Stimulated activated CD8-positive, alpha-beta memory T cell treated with anti-CD3 and anti-CD28 coated beads, Interleukin-12 subunit alpha, Interleukin-12 subunit beta, amount 100 ng/mL, for 4 hours (primary cell): ENCODE measurements at regions not wholly inside any gene's neighbourhood (a gene's known extent, or its start where the extent isn't known, plus 50 kb on each side); places are given as distances from the start of the nearest gene placed in this dataset.
"Not testable (repeated sequence)": the region's sequence is repeated elsewhere in the genome, so short reads cannot be mapped to it uniquely, and the experiment has no call there.

Experiments used
- DNase-seq: peaks from one replicate; pipeline ENCODE4 v3.0.0-alpha.2; 2020; ENCODE audit warnings: low read depth

- DNase-seq: no peak
Observed at GRCh38 chr13:81018936-81019335, 678.0 kb upstream of the SPRY2 start.

DNA sequence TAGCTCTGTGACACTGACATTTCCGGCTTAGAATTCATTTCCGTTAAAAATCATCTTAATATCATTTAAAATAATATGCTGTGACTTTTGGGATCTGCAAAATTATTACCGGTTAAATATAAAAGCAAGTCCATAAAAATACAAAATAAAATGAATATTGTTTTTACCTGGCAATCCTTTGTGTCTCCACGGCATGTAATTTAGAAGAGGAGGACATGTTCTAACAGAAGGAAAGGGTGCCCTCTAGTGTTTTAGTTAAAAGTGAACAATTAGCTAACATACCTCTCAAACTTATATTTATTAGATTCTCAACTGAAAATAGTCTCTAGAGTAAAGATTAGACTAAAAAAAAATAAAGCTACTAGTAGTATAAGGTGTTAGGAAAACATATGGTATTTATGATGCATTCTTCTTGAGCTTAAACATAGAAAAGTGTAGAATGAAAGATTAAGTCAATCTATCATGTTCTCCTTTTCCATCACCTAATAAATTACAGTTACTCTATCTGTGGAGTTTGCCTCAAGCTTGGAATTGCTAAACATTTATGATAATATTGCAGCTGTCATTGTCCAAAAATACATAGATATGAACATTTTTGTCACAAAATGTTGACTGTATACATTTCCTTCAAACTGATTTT lies 676.7 kb upstream of the SPRY2 start:
- no peak for DNase-seq

DNA sequence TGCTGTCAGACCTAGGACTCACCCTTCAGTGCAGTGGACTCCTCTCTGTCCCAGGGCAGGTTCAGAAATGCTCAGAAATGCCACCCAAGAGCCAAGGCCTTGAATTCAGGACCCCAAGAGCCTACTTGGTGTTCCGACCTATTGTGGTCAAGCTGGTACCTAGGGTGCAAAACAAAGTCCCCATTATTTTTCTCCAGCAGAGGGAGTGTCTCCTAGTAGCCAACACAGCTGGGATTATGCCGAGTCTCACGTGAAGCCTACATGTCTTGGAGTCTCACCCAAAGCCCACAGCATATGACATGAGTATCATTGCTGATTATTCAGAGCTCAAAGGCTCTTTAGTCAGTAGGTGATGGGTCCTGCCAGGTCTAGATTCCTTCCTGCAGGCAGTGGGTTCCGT lies 671.1 kb upstream of the SPRY2 start:
- no peak for DNase-seq

DNA sequence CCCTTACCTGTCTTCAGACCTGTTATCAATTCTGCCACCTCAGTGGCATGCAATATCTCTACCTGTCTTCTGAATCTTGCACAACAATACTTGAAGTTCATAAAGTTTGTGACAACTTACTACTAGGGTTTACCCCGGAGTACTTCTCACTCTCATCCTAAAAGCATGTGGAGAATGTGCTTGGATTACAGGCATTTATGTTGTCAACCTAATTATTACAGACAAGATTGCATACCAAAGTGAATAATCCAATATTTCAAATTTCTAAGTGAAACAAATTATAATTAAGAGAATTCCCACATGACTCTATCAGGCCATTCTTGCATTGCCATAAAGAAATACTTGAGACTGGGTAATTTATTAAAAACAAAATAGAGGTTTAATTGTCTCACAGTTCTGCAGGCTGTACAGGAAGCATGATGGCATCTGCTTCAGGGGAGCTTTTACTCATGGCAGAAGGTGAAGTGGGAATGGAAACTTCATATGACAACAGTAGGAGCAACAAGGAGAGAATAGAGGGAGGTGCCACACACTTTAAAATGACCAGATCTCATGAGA lies 661.0 kb upstream of the SPRY2 start:
- no peak for DNase-seq

DNA sequence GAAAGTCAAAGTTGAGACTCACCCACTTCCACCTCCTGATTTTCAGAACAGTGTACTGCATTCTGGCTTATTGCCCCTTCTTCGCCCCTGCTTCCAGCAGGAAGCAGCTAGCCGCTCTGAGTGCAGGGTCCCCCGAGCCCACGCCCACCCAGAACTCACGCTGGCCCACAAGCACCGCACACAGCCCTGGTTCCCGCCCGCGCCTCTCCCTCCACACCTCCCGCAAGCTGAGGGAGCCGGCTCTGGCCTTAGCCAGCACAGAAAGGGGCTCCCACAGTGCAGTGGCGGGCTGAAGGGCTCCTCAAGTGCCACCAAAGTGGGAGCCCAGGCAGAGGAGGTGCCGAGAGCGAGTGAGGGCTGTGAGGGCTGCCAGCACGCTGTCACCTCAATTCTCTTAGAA lies 657.7 kb upstream of the SPRY2 start:
- not testable (repeated sequence) for DNase-seq

DNA sequence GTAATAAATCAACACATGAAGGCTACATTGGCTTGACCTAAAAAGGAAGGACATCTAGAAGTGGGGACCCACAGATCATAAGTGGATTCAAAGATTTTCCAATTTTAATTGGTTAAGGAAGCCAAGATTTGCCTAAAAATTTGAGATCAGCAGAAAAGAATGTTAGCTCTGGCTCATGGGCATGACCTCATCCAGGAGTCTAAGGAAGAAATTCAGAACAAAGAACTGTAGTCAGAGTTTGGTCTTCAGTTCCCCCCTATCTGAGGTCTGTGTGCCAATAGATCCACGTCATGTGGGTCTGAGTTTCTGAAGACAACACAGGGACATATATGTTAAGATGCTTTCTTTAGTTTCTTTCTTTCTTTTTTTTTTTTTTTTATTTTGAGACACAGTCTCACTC lies 648.8 kb upstream of the SPRY2 start:
- DNase-seq: no peak

GRCh38 chr13:80989241-80989640 lies 648.3 kb upstream of the SPRY2 start:
- DNase-seq: no peak

DNA sequence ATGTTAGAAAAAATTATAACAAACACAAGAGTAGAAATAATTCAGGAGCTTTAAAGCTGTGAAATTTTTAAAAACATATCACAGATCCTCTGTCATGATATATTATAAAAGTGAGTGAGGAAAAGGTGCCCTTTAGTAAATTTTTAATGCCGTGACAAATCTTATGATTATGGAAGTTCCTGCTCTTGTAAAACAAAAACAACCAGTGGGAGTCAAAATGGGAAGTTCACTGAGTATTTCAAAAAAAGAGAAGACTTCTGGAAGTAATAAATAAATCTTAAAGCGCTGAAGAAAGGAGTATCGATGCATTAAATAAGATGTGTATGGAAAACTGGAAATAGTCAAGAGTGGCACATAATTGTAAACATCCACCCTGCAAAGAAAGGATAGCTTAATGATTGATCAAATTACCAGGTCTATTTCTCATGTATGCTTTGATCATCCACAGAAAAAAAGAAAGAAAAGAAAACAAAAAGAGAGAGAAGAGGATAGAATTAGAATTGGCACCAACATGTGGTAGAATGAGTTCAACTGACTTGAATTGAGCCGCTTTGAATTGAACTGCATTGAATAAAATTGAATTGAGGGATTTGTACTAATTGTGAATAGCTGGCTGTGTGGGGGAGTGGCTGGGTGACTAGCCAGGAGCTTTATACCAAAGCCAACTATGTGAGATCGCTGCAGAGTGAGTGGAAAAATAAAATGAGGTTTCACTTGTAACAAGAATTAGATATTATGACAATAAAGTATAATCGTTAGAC lies 647.6 kb upstream of the SPRY2 start:
- DNase-seq: no peak

- no peak for DNase-seq
Observed at GRCh38 chr13:80979035-80979641, 638.2 kb upstream of the SPRY2 start.

- DNase-seq: no peak
Observed at GRCh38 chr13:80977168-80977567, 636.2 kb upstream of the SPRY2 start.

DNA sequence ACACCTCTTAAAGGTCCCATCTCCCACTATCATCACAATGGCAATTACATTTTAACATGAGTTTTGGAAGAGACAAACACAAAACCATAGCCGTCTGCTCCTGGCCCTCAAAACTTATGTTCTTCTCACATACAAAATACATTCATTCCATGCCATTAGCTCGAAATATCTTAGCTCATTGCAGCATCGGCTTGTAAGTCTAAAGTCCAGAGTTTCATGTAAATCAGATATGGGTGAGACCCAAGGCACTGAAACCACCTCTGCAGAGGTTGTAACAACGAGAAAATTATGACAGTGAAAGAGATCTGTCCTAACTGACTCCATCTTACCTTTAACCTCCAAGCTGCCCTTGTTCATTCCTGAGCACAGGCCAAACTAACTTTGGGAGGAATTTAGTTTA lies 635.0 kb upstream of the SPRY2 start:
- no peak for DNase-seq

- DNase-seq: no peak
Observed at GRCh38 chr13:80973721-80974120, 632.8 kb upstream of the SPRY2 start.

GRCh38 chr13:80972857-80973478 lies 632.0 kb upstream of the SPRY2 start:
- no peak for DNase-seq

DNA sequence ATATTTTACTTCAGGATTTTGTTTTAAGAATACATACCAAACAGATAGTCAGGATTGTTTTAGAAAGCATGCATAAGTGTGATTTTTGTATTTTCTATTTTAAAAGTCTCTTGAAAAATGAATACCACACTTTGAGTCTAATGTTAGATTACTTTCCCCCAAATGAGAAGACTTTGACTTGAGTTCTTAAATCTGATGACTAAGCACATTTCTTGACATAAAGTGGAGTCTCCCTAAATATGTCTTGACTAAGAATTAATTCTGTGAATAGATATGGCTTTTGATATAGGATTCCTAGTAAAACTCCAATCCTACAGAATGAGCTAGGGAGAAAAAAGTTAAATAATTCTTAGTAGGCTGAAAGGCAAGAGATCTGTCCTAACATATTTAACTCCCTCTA lies 624.2 kb upstream of the SPRY2 start:
- DNase-seq: no peak

DNA sequence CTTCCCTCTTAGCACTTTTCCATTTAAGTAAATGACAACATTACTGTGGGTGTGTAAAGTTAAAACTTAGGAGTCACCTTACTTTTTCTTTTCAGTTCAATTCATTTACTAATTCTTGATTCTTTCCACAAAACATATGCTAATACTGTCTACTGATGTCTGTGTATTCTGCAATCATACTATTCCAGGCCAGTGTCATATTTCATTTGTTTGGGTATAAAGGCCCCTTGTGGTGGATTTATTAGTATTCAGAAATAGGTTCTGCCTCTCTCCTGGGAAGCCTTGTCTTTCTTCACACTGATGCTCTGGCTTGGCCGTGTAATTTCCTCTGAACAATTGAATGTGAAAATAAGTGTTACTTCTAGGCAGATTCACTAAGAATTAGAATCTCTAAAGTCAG lies 621.9 kb upstream of the SPRY2 start:
- DNase-seq: no peak

DNA sequence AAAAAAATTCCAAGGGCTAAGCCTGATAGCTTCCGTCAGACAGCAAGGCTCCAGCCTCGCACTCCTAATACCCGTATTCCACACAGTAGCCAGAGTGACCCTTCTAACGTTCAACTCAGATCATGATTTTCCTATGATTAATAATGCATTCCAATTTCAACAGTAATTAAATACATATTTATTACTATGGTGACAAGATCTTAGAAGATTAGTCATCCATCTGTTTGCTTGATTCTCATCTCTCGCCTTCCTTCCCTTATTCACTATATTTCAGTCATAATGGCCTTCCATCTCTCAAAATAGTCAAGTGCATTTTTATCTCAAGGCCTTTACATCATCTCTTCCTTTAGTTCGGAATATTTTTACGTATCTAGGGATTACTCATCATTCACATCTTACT lies 621.2 kb upstream of the SPRY2 start:
- no peak for DNase-seq

DNA sequence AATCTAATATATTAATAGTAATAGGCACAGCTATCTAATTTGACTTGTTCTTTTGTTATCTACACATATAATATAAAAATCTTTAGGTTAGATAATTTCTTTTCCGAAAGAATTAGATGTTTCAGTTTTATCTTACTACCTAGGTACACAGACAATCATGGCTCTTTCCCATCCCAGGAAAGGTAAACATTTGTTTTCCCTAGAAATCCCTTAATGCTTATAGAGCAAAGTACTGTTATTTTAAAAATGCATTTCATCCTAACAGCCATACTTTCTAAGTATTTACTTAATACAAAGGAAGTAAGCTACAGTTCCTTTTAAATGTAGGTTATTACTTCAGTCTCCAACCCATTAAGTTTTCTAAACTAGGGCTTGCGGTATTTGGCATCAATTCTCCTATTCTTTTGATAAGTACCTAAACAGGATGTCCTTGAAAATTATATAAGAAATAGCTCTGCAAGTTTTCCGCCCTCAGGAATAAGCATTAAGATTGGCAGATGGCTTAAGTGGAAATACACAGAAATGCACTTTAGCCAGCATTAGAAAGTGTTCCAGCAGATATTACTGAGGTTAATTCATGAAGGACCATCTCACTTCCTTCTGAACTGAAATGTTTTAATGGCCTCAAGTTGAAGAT lies 616.2 kb upstream of the SPRY2 start:
- no peak for DNase-seq

DNA sequence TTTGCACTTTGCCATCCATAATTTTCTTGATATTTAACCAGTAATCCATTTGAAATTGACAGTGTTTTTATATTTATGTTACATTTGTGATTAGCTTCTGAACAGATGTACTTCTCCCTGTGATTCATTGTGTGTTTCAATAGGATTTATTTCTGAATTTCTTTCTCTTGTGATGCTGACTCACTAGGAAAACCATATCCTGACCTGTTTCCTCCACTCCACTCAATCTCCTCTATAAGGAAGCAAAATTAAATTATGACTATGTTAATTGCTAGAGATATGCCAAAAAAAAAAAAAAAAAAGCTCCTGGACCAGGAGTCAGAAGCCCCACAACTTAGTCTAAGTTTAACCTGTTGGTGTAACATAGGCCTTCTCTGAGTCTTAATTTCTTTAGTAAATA lies 614.6 kb upstream of the SPRY2 start:
- DNase-seq: no peak

- no peak for DNase-seq
Observed at GRCh38 chr13:80952158-80952557, 611.2 kb upstream of the SPRY2 start.

GRCh38 chr13:80946008-80946802 lies 605.3 kb upstream of the SPRY2 start:
- DNase-seq: no peak

DNA sequence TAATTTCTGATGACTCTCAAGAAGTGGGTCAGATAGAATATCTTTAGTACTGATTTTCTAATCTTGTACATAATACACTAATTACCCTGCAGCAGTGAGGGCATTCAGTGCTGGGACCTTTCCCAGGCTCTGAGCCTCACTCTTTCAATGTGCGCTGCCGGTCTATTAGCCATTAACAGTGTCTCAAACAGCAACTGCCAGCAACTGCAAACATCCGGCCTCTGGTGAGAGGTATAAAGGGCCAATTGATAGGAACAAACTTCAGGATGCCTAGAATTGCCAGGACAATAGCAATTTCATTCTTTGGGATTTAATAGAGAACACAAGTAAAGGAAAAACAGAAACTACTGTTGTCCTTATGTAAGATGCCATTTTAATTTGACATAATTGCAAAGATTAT lies 604.4 kb upstream of the SPRY2 start:
- DNase-seq: no peak
